HCT116 (cell line): ENCODE measurements at regions not wholly inside any gene's neighbourhood (a gene's known extent, or its start where the extent isn't known, plus 50 kb on each side); places are given as distances from the start of the nearest gene placed in this dataset.

Source experiments
- CTCF ChIP-seq, 3 experiments: fragments of 200-600 bp in 1 of 3; sonication (generic) in 1 of 3; IDR thresholded peaks in 2 of 3; conservative IDR thresholded peaks in 1 of 3; 2 replicates each; pipeline ENCODE4 v1.5.1; 2012 to 2017; ENCODE audit warnings: low read depth in 2 of 3, low read length in 2 of 3, antibody characterized with exemption in 1 of 3, borderline replicate concordance in 1 of 3, control low read depth in 1 of 3, mild to moderate bottlenecking in 1 of 3, mixed read lengths in 1 of 3, mixed run types in 1 of 3, moderate library complexity in 1 of 3; ENCODE audit not compliant: insufficient read depth in 1 of 3
- EGR1 ChIP-seq: IDR thresholded peaks from 2 replicates; pipeline ENCODE4 v1.6.1; 2012; ENCODE audit warnings: low read depth
- EZH2 ChIP-seq: fragments of 200-600 bp; sonication (generic); IDR thresholded peaks from 2 replicates; pipeline ENCODE4 v1.6.1; 2017; ENCODE audit warnings: antibody characterized with exemption, mixed run types
- EZH2phosphoT487 ChIP-seq: fragments of 200-600 bp; IDR thresholded peaks from 2 replicates; pipeline ENCODE4 v1.6.1; 2018; ENCODE audit warnings: antibody characterized with exemption, borderline replicate concordance
- POLR2A ChIP-seq: IDR thresholded peaks from 2 replicates; pipeline ENCODE4 v1.7.0; 2011; ENCODE audit warnings: borderline replicate concordance; ENCODE audit not compliant: insufficient read depth, insufficient read length; ENCODE audit errors: extremely low read depth
- POLR2AphosphoS5 ChIP-seq: IDR thresholded peaks from 2 replicates; pipeline ENCODE4 v1.6.1; 2011; ENCODE audit warnings: mild to moderate bottlenecking, low read depth, low read length, moderate library complexity
- REST ChIP-seq: IDR thresholded peaks from 2 replicates; pipeline ENCODE4 v1.6.1; 2012; ENCODE audit warnings: low read depth
- SIN3A ChIP-seq: IDR thresholded peaks from 2 replicates; pipeline ENCODE4 v1.6.1; 2012; ENCODE audit warnings: low read depth
- SP1 ChIP-seq: IDR thresholded peaks from 2 replicates; pipeline ENCODE4 v1.6.1; 2012; ENCODE audit warnings: low read depth
- SRF ChIP-seq: IDR thresholded peaks from 2 replicates; pipeline ENCODE4 v1.6.1; 2012; ENCODE audit warnings: low read depth
- YY1 ChIP-seq: IDR thresholded peaks from 2 replicates; pipeline ENCODE4 v1.6.1; 2011; ENCODE audit warnings: low read length, low read depth, moderate library complexity, mild to moderate bottlenecking; ENCODE audit not compliant: insufficient replicate concordance; ENCODE audit errors: extremely low read depth
- ZBTB33 ChIP-seq: IDR thresholded peaks from 2 replicates; pipeline ENCODE4 v1.6.1; 2011; ENCODE audit warnings: mild to moderate bottlenecking, low read length, moderate library complexity; ENCODE audit not compliant: insufficient replicate concordance; ENCODE audit errors: extremely low read depth

- TF ChIP-seq YY1 (no peak), CTCF (IDR thresholded peaks at IDR 0.05 in 2 of 3, conservative IDR thresholded peaks at IDR 0.05 in 1 of 3; ENCODE audit: borderline replicate concordance in 1 of 3, insufficient read depth in 1 of 3, low read depth in 2 of 3, low read length in 2 of 3) (no peak), POLR2A (no peak), REST (no peak), EZH2 (no peak), SIN3A (no peak), SP1 (no peak), SRF (no peak), EZH2phosphoT487 (no peak), EGR1 (no peak), POLR2AphosphoS5 (no peak), ZBTB33 (no peak)
Measured at GRCh38 chr2:18835787-18836186, 246.4 kb upstream of the NT5C1B start.
